ENCODE measurements at regions not wholly inside any gene's neighbourhood (a gene's known extent, or its start where the extent isn't known, plus 50 kb on each side); places are given as distances from the start of the nearest gene placed in this dataset.

GRCh38 chr5:5886812-5887486 lies 464.5 kb downstream of the ICE1 start:
- no peak for DNase-seq
- no peak for TF ChIP-seq CTCF (IDR thresholded peaks at IDR 0.05)
- intact Hi-C loops (cut with DNase I; ENCODE audit: low total_unique reads) = no loop called here
- Histone ChIP-seq H3K36me3 (no peaks in the 10 kb centered on the region), H3K4me1 (peaks cover 0 to 6% (median 0%) of the 10 kb centered on the region in 4 donors), H3K9me3 (no peaks in the 10 kb centered on the region), H3K4me3 (no peak overlapping the region), H3K27ac (no peak overlapping the region), H3K27me3 (peaks cover 0 to 15% of the 10 kb centered on the region in 2 donors)

- H3K4me1 ChIP-seq = peaks cover 0 to 6% (median 0%) of the 10 kb centered on the region in 4 donors
- H3K9me3 ChIP-seq = no peaks in the 10 kb centered on the region
- peaks cover 0 to 15% of the 10 kb centered on the region in 2 donors for H3K27me3 ChIP-seq
- no peaks in the 10 kb centered on the region for H3K36me3 ChIP-seq
- no peak overlapping the region for H3K4me3 ChIP-seq
- DNase-seq = no peak
- intact Hi-C loops (cut with DNase I; ENCODE audit: low total_unique reads) = no loop called here
- TF ChIP-seq CTCF (IDR thresholded peaks at IDR 0.05) = no peak
- no peak overlapping the region for H3K27ac ChIP-seq
These were observed 463.9 kb downstream of the ICE1 start for GRCh38 chr5:5886353-5886752.

- H3K36me3 ChIP-seq = no peaks in the 10 kb centered on the region
- no peak overlapping the region for H3K4me3 ChIP-seq
- peaks cover 0 to 15% of the 10 kb centered on the region in 2 donors for H3K27me3 ChIP-seq
- H3K4me1 ChIP-seq = peaks cover 0 to 6% (median 0%) of the 10 kb centered on the region in 4 donors
- TF ChIP-seq CTCF (IDR thresholded peaks at IDR 0.05) = no peak
- no peak overlapping the region for H3K27ac ChIP-seq
- H3K9me3 ChIP-seq = no peaks in the 10 kb centered on the region
- DNase-seq = no peak
- intact Hi-C loops (cut with DNase I; ENCODE audit: low total_unique reads) = no loop called here
These were observed 463.3 kb downstream of the ICE1 start for GRCh38 chr5:5885782-5886181.

- peaks cover 0 to 15% of the 10 kb centered on the region in 2 donors for H3K27me3 ChIP-seq
- H3K36me3 ChIP-seq = no peaks in the 10 kb centered on the region
- H3K4me1 ChIP-seq = peaks cover 0 to 6% (median 0%) of the 10 kb centered on the region in 4 donors
- no peaks in the 10 kb centered on the region for H3K9me3 ChIP-seq
- no peak for DNase-seq
- no peak overlapping the region for H3K27ac ChIP-seq
- intact Hi-C loops (cut with DNase I; ENCODE audit: low total_unique reads) = no loop called here
- TF ChIP-seq CTCF (IDR thresholded peaks at IDR 0.05) = no peak
- H3K4me3 ChIP-seq = no peak overlapping the region
These were observed 462.1 kb downstream of the ICE1 start for GRCh38 chr5:5884593-5884992.

- no peak overlapping the region for H3K4me3 ChIP-seq
- H3K27me3 ChIP-seq = peaks cover 0 to 15% of the 10 kb centered on the region in 2 donors
- no peak for DNase-seq
- intact Hi-C loops (cut with DNase I; ENCODE audit: low total_unique reads) = no loop called here
- H3K36me3 ChIP-seq = no peaks in the 10 kb centered on the region
- H3K4me1 ChIP-seq = peaks cover 0 to 6% (median 0%) of the 10 kb centered on the region in 4 donors
- no peaks in the 10 kb centered on the region for H3K9me3 ChIP-seq
- TF ChIP-seq CTCF (IDR thresholded peaks at IDR 0.05) = no peak
- no peak overlapping the region for H3K27ac ChIP-seq
These were observed 461.1 kb downstream of the ICE1 start for GRCh38 chr5:5883562-5883961.

All from tibial artery (tissue), 4 donors.